ENCODE measurements at regions not wholly inside any gene's neighbourhood (a gene's known extent, or its start where the extent isn't known, plus 50 kb on each side); places are given as distances from the start of the nearest gene placed in this dataset.
"Not testable (repeated sequence)": the region's sequence is repeated elsewhere in the genome, so short reads cannot be mapped to it uniquely, and the experiment has no call there.

DNA sequence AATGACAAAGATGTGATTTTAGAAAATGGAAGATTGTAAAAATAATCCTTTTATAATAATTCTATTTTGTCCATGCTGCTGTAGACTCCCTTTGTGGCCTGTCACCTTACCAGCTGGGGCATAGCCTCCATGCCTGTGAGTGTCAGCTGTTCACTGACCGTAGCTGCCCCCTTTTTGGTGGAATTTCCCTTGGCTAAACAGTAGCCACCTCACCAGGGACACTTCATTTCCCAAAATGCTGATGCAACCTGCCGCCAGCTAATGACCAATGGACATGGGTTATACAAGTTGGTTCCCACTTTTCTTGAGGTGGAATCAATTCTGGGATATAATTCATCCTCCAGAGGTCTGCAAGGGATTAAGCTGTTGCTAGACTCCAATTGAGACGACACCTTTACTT lies 368.4 kb downstream of the PRDM5 start:
- no peak for DNase-seq
- H3K4me1 ChIP-seq (ENCODE audit: control insufficient read depth, insufficient read depth, low read length): no peaks in the 10 kb centered on the region
- 72% methylated on average over 3 of the region's 3 CpGs for WGBS (ENCODE audit: insufficient coverage)
- no peaks in the 10 kb centered on the region for H3K36me3 Mint-ChIP-seq
- no peak for ATAC-seq
- no peak overlapping the region for H3K4me3 Mint-ChIP-seq
- H3K9me3 ChIP-seq (ENCODE audit: control insufficient read depth, insufficient read depth, low read length): no peaks in the 10 kb centered on the region
- no peaks in the 10 kb centered on the region for H3K4me1 Mint-ChIP-seq
- H3K36me3 ChIP-seq (ENCODE audit: control insufficient read depth, insufficient read depth, low read length): no peaks in the 10 kb centered on the region
- no peaks in the 10 kb centered on the region for H3K27me3 Mint-ChIP-seq (ENCODE audit: low read depth in 2 of 2)
- intact Hi-C loops (cut with micrococcal nuclease): no loop called here
- no peak overlapping the region for H3K27ac Mint-ChIP-seq
- H3K9me3 Mint-ChIP-seq: peaks cover 8 to 9% of the 10 kb centered on the region in 2 donors
- TF ChIP-seq, protein P1, sequence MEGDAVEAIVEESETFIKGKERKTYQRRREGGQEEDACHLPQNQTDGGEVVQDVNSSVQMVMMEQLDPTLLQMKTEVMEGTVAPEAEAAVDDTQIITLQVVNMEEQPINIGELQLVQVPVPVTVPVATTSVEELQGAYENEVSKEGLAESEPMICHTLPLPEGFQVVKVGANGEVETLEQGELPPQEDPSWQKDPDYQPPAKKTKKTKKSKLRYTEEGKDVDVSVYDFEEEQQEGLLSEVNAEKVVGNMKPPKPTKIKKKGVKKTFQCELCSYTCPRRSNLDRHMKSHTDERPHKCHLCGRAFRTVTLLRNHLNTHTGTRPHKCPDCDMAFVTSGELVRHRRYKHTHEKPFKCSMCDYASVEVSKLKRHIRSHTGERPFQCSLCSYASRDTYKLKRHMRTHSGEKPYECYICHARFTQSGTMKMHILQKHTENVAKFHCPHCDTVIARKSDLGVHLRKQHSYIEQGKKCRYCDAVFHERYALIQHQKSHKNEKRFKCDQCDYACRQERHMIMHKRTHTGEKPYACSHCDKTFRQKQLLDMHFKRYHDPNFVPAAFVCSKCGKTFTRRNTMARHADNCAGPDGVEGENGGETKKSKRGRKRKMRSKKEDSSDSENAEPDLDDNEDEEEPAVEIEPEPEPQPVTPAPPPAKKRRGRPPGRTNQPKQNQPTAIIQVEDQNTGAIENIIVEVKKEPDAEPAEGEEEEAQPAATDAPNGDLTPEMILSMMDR (IDR thresholded peaks at IDR 0.05): no peak
- no peak overlapping the region for H3K4me3 ChIP-seq (ENCODE audit: low read length)
- H3K27me3 ChIP-seq (ENCODE audit: control insufficient read depth, insufficient read depth, low read length): no peaks in the 10 kb centered on the region
- no peak overlapping the region for H3K27ac ChIP-seq (ENCODE audit: low read length)

DNA sequence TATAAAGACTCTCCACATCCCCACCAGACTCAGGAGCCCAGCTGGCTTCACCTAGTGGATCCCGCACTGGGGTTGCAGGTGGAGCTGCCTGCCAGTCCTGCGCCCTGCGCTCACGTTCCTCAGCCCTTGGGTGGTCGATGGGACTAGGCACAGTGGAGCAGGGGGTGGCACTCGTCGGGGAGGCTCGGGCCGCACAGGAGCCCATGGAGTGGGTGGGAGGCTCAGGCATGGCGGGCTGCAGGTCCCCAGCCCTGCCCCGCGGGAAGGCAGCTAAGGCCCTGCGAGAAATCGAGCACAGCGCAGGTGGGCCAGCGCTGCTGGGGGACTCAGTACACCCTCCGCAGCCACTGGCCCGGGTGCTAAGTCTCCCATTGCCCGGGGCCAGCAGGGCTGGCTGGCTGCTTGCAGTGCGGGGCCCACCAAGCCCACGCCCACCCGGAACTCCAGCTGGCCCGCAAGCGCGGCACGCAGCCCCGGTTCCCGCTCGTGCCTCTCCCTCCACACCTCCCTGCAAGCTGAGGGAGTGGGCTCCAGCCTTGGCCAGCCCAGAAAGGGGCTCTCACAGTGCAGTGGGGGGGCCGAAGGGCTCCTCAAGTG lies 371.8 kb downstream of the PRDM5 start:
- H3K27me3 Mint-ChIP-seq (ENCODE audit: low read depth in 2 of 2); H3K9me3 ChIP-seq (ENCODE audit: control insufficient read depth, insufficient read depth, low read length); H3K36me3 Mint-ChIP-seq; H3K4me1 Mint-ChIP-seq; H3K9me3 Mint-ChIP-seq; H3K4me1 ChIP-seq (ENCODE audit: control insufficient read depth, insufficient read depth, low read length); H3K27ac Mint-ChIP-seq; H3K36me3 ChIP-seq (ENCODE audit: control insufficient read depth, insufficient read depth, low read length); ATAC-seq; H3K4me3 ChIP-seq (ENCODE audit: low read length); DNase-seq; H3K27ac ChIP-seq (ENCODE audit: low read length); H3K27me3 ChIP-seq (ENCODE audit: control insufficient read depth, insufficient read depth, low read length); intact Hi-C loops (cut with micrococcal nuclease); H3K4me3 Mint-ChIP-seq: not testable (repeated sequence)
- 92% methylated on average over 26 of the region's 30 CpGs for WGBS (ENCODE audit: insufficient coverage)

DNA sequence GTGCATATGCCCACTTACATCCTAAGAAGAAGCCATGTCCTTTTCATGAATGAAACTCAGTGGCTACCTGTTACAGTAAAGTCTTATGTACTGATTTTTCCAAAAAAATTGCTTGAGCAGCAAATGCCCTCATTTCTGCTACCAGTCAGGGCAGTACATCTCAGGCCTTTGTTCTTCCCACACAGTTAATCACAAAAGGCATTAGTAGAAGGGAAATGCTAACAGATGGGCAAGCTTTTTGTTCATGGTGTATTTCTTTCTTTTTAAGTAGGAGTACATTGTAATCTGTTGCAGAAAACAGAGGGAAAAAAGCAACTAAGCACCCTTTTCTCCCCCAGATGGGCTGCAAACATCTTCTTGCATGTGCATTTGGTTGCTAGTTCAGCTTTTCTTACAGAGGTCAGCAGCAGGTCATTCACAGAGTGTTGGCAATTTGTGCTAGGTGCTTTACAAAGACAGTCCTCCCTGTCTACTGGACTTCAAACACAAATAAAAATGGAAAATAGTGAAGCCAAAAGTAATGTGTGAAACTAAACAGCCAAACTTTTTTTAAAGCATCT lies 373.4 kb downstream of the PRDM5 start:
- intact Hi-C loops (cut with micrococcal nuclease): no loop called here
- no peaks in the 10 kb centered on the region for H3K4me1 ChIP-seq (ENCODE audit: control insufficient read depth, insufficient read depth, low read length)
- no peaks in the 10 kb centered on the region for H3K27me3 ChIP-seq (ENCODE audit: control insufficient read depth, insufficient read depth, low read length)
- Mint-ChIP-seq H3K4me3 (no peak overlapping the region), H3K27me3 (ENCODE audit: low read depth in 2 of 2) (no peaks in the 10 kb centered on the region), H3K27ac (no peak overlapping the region), H3K9me3 (peaks cover 6 to 9% of the 10 kb centered on the region in 2 donors), H3K4me1 (no peaks in the 10 kb centered on the region), H3K36me3 (no peaks in the 10 kb centered on the region)
- no peak for DNase-seq
- no peak for ATAC-seq
- no peak overlapping the region for H3K4me3 ChIP-seq (ENCODE audit: low read length)
- no peak overlapping the region for H3K27ac ChIP-seq (ENCODE audit: low read length)
- TF ChIP-seq, protein P1 (IDR thresholded peaks at IDR 0.05): no peak
- no peaks in the 10 kb centered on the region for H3K36me3 ChIP-seq (ENCODE audit: control insufficient read depth, insufficient read depth, low read length)
- no peaks in the 10 kb centered on the region for H3K9me3 ChIP-seq (ENCODE audit: control insufficient read depth, insufficient read depth, low read length)

DNA sequence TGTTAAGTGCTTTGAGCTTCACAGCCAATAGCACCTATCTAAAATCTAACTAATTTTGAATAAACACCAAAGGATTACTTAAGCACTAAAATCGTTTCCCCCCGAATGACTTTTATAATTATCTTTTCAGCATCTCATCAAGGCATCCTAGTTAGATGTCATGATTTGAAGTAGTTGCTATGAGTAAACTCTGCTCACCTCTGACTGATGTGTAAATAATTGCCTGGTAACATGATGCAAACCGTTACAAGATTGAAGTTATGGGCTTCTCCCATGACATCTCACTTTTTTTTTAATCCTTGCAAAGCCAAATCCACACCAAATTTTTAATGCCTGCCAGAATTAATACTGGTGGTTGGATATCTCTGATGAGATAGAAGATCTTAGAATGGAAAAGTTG lies 377.1 kb downstream of the PRDM5 start:
- Mint-ChIP-seq H3K4me1 (no peaks in the 10 kb centered on the region), H3K27me3 (ENCODE audit: low read depth in 2 of 2) (no peaks in the 10 kb centered on the region), H3K36me3 (no peaks in the 10 kb centered on the region), H3K9me3 (peaks cover 6 to 8% of the 10 kb centered on the region in 2 donors), H3K27ac (no peak overlapping the region), H3K4me3 (no peak overlapping the region)
- no CpG with 5 or more reads among the region's 3 CpGs for WGBS (ENCODE audit: insufficient coverage)
- ATAC-seq (no peak), DNase-seq (no peak)
- Histone ChIP-seq H3K27ac (ENCODE audit: low read length) (no peak overlapping the region), H3K36me3 (ENCODE audit: control insufficient read depth, insufficient read depth, low read length) (no peaks in the 10 kb centered on the region), H3K27me3 (ENCODE audit: control insufficient read depth, insufficient read depth, low read length) (no peaks in the 10 kb centered on the region), H3K4me3 (ENCODE audit: low read length) (no peak overlapping the region), H3K4me1 (ENCODE audit: control insufficient read depth, insufficient read depth, low read length) (no peaks in the 10 kb centered on the region), H3K9me3 (ENCODE audit: control insufficient read depth, insufficient read depth, low read length) (no peaks in the 10 kb centered on the region)
- TF ChIP-seq, protein P1 (IDR thresholded peaks at IDR 0.05): no peak
- intact Hi-C loops (cut with micrococcal nuclease): no loop called here
